Activated CD4-positive, alpha-beta T cell treated with anti-CD3 and anti-CD28 coated beads, Interleukin-2, amount 10 ng/mL, durations not matched to agents 24 days and 14 days (primary cell): ENCODE measurements at regions not wholly inside any gene's neighbourhood (a gene's known extent, or its start where the extent isn't known, plus 50 kb on each side); places are given as distances from the start of the nearest gene placed in this dataset.

Experiments
- DNase-seq: peaks from one replicate; pipeline ENCODE4 v3.0.0; 2022
- H3K27ac Mint-ChIP-seq: one replicate; pipeline ENCODE4 v1.8.0; 2022; ENCODE audit warnings: mild to moderate bottlenecking, mixed read lengths
- H3K27me3 Mint-ChIP-seq: one replicate; pipeline ENCODE4 v1.8.0; 2022; ENCODE audit warnings: mixed read lengths
- H3K36me3 Mint-ChIP-seq: one replicate; pipeline ENCODE4 v1.8.0; 2022; ENCODE audit warnings: low read depth, mild to moderate bottlenecking, mixed read lengths
- H3K4me1 Mint-ChIP-seq: one replicate; pipeline ENCODE4 v1.8.0; 2021; ENCODE audit warnings: mixed read lengths
- H3K4me3 Mint-ChIP-seq: one replicate; pipeline ENCODE4 v1.8.0; 2022; ENCODE audit warnings: mild to moderate bottlenecking, moderate library complexity, mixed read lengths
- H3K9me3 Mint-ChIP-seq: one replicate; pipeline ENCODE4 v1.8.0; 2021; ENCODE audit warnings: mixed read lengths
- intact Hi-C: fragments of 100-400 bp; cut with micrococcal nuclease; formaldehyde crosslinking; loops from one replicate; pipeline ENCODE4 v1.15.1; 2023

DNA sequence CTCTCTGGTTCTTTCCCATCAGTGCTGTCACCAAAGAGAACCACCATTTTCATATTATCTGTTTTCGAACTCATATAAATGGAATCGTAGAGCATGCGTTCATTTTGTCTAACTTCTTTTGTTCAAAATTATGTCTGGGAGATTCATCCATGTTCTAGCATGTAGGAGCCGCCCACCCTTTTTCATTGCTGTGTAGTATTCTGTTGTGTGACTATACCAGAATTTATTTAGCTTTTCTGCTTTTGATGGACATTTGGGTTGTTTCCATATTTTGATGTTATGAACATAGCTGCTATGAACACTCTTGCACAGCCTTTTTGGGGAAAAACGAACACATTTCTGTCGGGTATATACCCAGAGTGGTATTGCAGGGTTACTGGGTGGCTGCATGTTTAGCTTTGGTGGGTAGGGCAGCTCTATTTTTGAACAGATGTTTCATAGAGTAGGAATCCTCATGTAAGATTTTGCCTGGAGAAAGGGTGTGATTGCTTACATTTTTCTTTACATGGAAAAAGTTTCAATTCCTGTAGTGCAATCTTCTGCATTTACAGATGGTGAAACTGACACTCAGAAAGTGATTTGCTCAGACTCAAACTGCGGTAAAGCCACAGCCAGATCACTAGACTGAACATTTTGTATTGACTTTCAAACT, 100.2 kb upstream of the IL12B start:
- H3K27ac Mint-ChIP-seq: no peak overlapping the region
- H3K27me3 Mint-ChIP-seq: peaks cover 29% of the 10 kb centered on the region
- intact Hi-C loops: no loop called here
- no peak for DNase-seq
- H3K9me3 Mint-ChIP-seq: peaks cover 14% of the 10 kb centered on the region
- peaks cover 3% of the 10 kb centered on the region for H3K36me3 Mint-ChIP-seq
- H3K4me3 Mint-ChIP-seq: no peak overlapping the region
- peaks cover 35% of the 10 kb centered on the region for H3K4me1 Mint-ChIP-seq

DNA sequence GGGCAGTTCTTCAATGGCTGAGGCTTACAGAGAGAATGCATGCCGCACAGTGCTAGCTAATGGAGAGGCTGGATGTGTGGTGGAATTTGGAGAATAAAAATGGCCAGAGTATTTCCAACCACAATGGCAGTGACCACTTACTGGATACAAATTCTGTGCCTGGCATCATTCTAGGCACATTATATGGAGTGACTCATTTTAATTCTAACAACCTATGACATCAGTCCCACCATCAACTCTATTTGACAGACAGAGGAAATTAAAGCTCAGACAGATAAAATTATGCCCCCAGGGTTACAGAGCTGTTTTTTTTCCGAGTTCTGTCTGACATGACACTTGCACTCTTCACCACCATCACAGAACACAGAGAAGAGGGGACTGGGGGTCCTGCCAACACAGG, 105.6 kb upstream of the IL12B start:
- H3K27ac Mint-ChIP-seq: no peak overlapping the region
- H3K4me1 Mint-ChIP-seq: peaks cover 10% of the 10 kb centered on the region
- H3K36me3 Mint-ChIP-seq: no peaks in the 10 kb centered on the region
- H3K4me3 Mint-ChIP-seq: no peak overlapping the region
- peaks cover 55% of the 10 kb centered on the region for H3K27me3 Mint-ChIP-seq
- no peak for DNase-seq
- intact Hi-C loops: no loop called here
- H3K9me3 Mint-ChIP-seq: peaks cover 7% of the 10 kb centered on the region

DNA sequence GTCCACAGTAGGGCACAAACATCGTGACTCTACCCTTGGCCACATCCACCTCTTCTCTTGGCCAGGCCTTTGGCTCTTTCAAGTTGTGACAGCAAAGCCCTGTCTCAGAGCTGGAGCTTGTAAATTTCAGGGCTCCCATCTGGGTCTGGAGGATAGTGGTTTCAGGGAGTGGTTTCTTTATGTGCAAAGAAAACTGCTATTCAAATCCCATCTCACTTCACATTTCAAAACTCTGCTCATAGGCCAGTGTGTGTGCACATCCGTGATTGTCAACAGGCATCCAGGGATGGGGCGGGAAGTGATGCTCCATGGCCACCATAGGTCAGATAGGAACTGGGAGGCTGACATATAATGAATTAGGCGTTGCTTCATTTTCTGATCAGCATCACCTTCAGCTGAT, 107.8 kb upstream of the IL12B start:
- intact Hi-C loops: no loop called here
- H3K4me3 Mint-ChIP-seq: no peak overlapping the region
- peaks cover 60% of the 10 kb centered on the region for H3K27me3 Mint-ChIP-seq
- H3K9me3 Mint-ChIP-seq: peaks cover 7% of the 10 kb centered on the region
- DNase-seq: no peak
- H3K4me1 Mint-ChIP-seq: peaks cover 4% of the 10 kb centered on the region
- no peaks in the 10 kb centered on the region for H3K36me3 Mint-ChIP-seq
- H3K27ac Mint-ChIP-seq: no peak overlapping the region

DNA sequence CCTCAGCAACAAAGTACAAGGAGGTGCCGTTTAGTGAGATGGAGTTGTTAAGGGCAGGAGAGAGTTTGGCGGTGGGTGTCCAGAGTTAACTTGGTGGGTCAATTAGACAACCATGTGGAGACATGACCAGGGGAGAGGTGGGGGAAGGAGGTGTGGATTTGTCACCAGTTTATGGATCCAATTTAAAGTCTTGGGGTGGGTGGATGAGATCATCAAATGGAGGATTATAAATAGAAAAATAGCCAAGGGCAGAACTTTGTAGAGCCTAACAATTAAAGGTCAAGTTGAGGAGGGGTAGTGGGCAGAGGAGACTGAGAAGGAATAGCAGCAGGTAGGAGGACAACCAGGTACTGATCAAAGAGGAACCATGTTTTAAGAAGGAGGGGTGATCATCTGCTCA, 108.7 kb upstream of the IL12B start:
- Mint-ChIP-seq H3K4me3 (no peak overlapping the region), H3K36me3 (no peaks in the 10 kb centered on the region), H3K9me3 (peaks cover 7% of the 10 kb centered on the region), H3K27me3 (peaks cover 53% of the 10 kb centered on the region), H3K4me1 (peaks cover 4% of the 10 kb centered on the region), H3K27ac (no peak overlapping the region)
- no peak for DNase-seq
- intact Hi-C loops: no loop called here

DNA sequence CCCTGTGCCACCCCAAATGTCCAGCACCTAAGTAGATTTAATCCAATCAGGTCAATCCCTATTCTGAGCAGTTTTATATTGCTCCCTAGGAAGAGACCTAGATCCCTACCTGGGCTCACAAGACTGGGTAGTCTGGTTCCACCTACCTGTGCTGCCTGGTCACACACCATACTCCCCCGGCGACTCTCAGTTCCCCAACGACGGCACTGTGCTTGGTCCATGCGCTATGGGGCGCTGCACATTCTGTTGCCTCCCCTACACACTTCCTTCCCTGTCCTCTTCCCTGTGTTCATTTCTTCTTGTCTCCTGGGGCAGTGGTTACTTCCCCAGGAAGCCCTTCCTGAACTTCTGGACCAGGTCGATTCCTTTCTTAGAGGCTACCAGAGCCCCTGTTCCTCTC, 109.9 kb upstream of the IL12B start:
- Mint-ChIP-seq H3K36me3 (no peaks in the 10 kb centered on the region), H3K9me3 (peaks cover 7% of the 10 kb centered on the region), H3K4me3 (no peak overlapping the region), H3K4me1 (peaks cover 5% of the 10 kb centered on the region), H3K27me3 (peaks cover 59% of the 10 kb centered on the region), H3K27ac (no peak overlapping the region)
- intact Hi-C loops: loop anchor here (5.0 kb wide), 2 partner anchors 477 to 532 kb away; partner anchors contain the start of gene ADRA1B
- DNase-seq: no peak

DNA sequence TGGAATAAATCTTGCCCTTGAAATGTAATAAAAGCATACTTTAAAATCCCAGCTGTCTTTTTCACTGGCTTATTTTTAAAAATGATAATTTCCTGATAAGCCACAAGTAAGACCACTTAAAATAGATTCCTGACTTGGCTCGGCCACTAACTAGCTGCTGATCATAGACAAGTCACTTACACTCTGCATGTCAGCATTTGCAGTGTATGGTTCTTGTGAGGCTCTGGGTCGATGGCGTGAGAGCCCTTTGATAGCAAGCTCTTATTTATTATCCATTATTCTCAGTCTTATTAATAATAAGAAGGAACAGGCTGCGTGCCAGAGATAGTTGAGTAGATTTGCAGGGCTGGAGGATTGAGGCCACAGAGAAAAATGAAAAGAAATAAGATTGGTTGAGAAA, 110.7 kb upstream of the IL12B start:
- DNase-seq: no peak
- no peaks in the 10 kb centered on the region for H3K36me3 Mint-ChIP-seq
- intact Hi-C loops: loop anchor here (5.0 kb wide), 2 partner anchors 476 to 531 kb away; partner anchors contain the start of gene ADRA1B
- H3K27ac Mint-ChIP-seq: no peak overlapping the region
- peaks cover 7% of the 10 kb centered on the region for H3K9me3 Mint-ChIP-seq
- H3K4me3 Mint-ChIP-seq: no peak overlapping the region
- H3K27me3 Mint-ChIP-seq: peaks cover 62% of the 10 kb centered on the region
- H3K4me1 Mint-ChIP-seq: peaks cover 5% of the 10 kb centered on the region

- no peak for DNase-seq
- Mint-ChIP-seq H3K4me3 (no peak overlapping the region), H3K27ac (no peak overlapping the region), H3K9me3 (peaks cover 7% of the 10 kb centered on the region), H3K27me3 (peaks cover 64% of the 10 kb centered on the region), H3K36me3 (no peaks in the 10 kb centered on the region), H3K4me1 (peaks cover 5% of the 10 kb centered on the region)
- intact Hi-C loops: loop anchor here (5.0 kb wide), 2 partner anchors 476 to 531 kb away; partner anchors contain the start of gene ADRA1B
Observed at GRCh38 chr5:159441441-159441840, 111.2 kb upstream of the IL12B start.

GRCh38 chr5:159442206-159442850, 112.0 kb upstream of the IL12B start:
- DNase-seq: no peak
- Mint-ChIP-seq H3K27me3 (peaks cover 62% of the 10 kb centered on the region), H3K36me3 (no peaks in the 10 kb centered on the region), H3K4me1 (peaks cover 5% of the 10 kb centered on the region), H3K9me3 (peaks cover 7% of the 10 kb centered on the region), H3K27ac (no peak overlapping the region), H3K4me3 (no peak overlapping the region)
- intact Hi-C loops: loop anchor here (5.0 kb wide), 2 partner anchors 475 to 530 kb away; partner anchors contain the start of gene ADRA1B

- H3K27ac Mint-ChIP-seq: no peak overlapping the region
- no peaks in the 10 kb centered on the region for H3K9me3 Mint-ChIP-seq
- H3K36me3 Mint-ChIP-seq: no peaks in the 10 kb centered on the region
- DNase-seq: peak; percentile 61
- H3K4me3 Mint-ChIP-seq: no peak overlapping the region
- peaks cover 62% of the 10 kb centered on the region for H3K27me3 Mint-ChIP-seq
- H3K4me1 Mint-ChIP-seq: peaks cover 5% of the 10 kb centered on the region
- intact Hi-C loops: loop anchor here (1.0 to 5.0 kb wide), 3 partner anchors 473 to 543 kb away; partner anchors contain the start of gene ADRA1B
Observed at GRCh38 chr5:159444441-159445082, 114.3 kb upstream of the IL12B start.

DNA sequence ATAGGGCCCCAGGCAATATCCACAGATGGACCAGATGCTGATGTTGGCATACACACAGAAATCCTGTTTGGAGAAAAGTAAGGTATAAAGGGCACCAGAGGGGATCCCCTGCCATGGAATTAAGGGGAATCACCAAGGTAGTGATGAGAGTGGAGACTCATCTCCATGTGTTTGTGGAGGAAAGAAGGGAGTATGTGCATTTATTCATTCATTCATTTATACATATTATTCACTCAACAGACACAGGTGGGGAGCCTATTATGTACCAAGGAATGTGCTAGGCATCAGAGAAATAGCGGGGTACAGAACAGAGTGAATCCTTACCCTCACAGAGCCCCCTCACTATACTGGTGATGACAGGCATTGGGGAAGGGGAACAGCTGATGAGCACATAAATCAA, 116.8 kb upstream of the IL12B start:
- peaks cover 65% of the 10 kb centered on the region for H3K27me3 Mint-ChIP-seq
- no peak for DNase-seq
- no peak overlapping the region for H3K4me3 Mint-ChIP-seq
- no peaks in the 10 kb centered on the region for H3K36me3 Mint-ChIP-seq
- no peaks in the 10 kb centered on the region for H3K9me3 Mint-ChIP-seq
- intact Hi-C loops: no loop called here
- no peak overlapping the region for H3K27ac Mint-ChIP-seq
- peaks cover 4% of the 10 kb centered on the region for H3K4me1 Mint-ChIP-seq

- Mint-ChIP-seq H3K4me3 (no peak overlapping the region), H3K27ac (no peak overlapping the region), H3K9me3 (no peaks in the 10 kb centered on the region), H3K4me1 (peaks cover 4% of the 10 kb centered on the region), H3K36me3 (no peaks in the 10 kb centered on the region), H3K27me3 (peaks cover 71% of the 10 kb centered on the region)
- intact Hi-C loops: no loop called here
- no peak for DNase-seq
Observed at GRCh38 chr5:159448841-159449407, 118.6 kb upstream of the IL12B start.

DNA sequence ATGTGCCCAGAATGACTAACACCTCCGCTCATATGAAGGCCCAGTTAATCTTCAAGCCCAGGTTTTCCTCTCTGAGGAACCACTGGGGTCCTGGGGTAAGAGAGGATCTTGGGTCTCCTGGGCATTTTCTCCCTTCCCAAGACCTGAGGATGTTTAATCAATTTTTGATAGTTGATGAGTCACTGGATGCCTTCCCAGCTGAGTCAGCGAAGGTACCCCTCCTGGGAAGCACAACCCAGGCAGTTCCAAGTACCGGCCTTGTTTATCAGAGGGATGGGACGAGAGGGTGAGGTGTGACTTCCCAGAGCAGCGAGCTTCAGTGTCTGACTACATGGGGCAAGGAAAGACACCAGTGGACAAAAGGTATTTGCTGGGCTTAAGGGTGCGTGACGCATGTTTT, 119.6 kb upstream of the IL12B start:
- Mint-ChIP-seq H3K9me3 (peaks cover 4% of the 10 kb centered on the region), H3K27me3 (peaks cover 74% of the 10 kb centered on the region), H3K4me3 (no peak overlapping the region), H3K36me3 (no peaks in the 10 kb centered on the region), H3K27ac (no peak overlapping the region), H3K4me1 (peaks cover 2% of the 10 kb centered on the region)
- DNase-seq: no peak
- intact Hi-C loops: no loop called here

GRCh38 chr5:159450417-159450816, 120.1 kb upstream of the IL12B start:
- no peak for DNase-seq
- peaks cover 2% of the 10 kb centered on the region for H3K4me1 Mint-ChIP-seq
- H3K27me3 Mint-ChIP-seq: peaks cover 72% of the 10 kb centered on the region
- peaks cover 4% of the 10 kb centered on the region for H3K9me3 Mint-ChIP-seq
- no peak overlapping the region for H3K4me3 Mint-ChIP-seq
- H3K27ac Mint-ChIP-seq: no peak overlapping the region
- H3K36me3 Mint-ChIP-seq: no peaks in the 10 kb centered on the region
- intact Hi-C loops: no loop called here
